ENCODE measurements at regions not wholly inside any gene's neighbourhood (a gene's known extent, or its start where the extent isn't known, plus 50 kb on each side); places are given as distances from the start of the nearest gene placed in this dataset.

- DNase-seq (no peak), ATAC-seq (no peak)
- no peaks in the 10 kb centered on the region for H3K36me3 ChIP-seq
- no peak overlapping the region for H3K27ac ChIP-seq
- H3K4me1 ChIP-seq: no peaks in the 10 kb centered on the region
- no peak overlapping the region for H3K4me3 ChIP-seq
- in situ Hi-C loops (cut with MboI; ENCODE audit: low sequenced_read_pairs in 4 of 4): no loop called here
- no peaks in the 10 kb centered on the region for H3K27me3 ChIP-seq
- no peaks in the 10 kb centered on the region for H3K9me3 ChIP-seq
- TF ChIP-seq CTCF (IDR thresholded peaks at IDR 0.05 in 4 of 5, conservative IDR thresholded peaks at IDR 0.05 in 1 of 5) (no peak), POLR2A (IDR thresholded peaks at IDR 0.05) (no peak)
- intact Hi-C loops (cut with DNase I; ENCODE audit: low total_unique reads): no loop called here
These were observed 236.7 kb upstream of the GOT2 start for GRCh38 chr16:58970775-58971174.

GRCh38 chr16:58963479-58963878 lies 229.4 kb upstream of the GOT2 start:
- no peak overlapping the region for H3K4me3 ChIP-seq
- no peak for ATAC-seq
- H3K9me3 ChIP-seq: no peaks in the 10 kb centered on the region
- DNase-seq: no peak
- H3K27me3 ChIP-seq: no peaks in the 10 kb centered on the region
- in situ Hi-C loops (cut with MboI; ENCODE audit: low sequenced_read_pairs in 4 of 4) (no loop called here), intact Hi-C loops (cut with DNase I; ENCODE audit: low total_unique reads) (no loop called here)
- H3K27ac ChIP-seq: no peak overlapping the region
- TF ChIP-seq POLR2A (IDR thresholded peaks at IDR 0.05) (no peak), CTCF (IDR thresholded peaks at IDR 0.05 in 4 of 5, conservative IDR thresholded peaks at IDR 0.05 in 1 of 5) (no peak)
- H3K4me1 ChIP-seq: no peaks in the 10 kb centered on the region
- no peaks in the 10 kb centered on the region for H3K36me3 ChIP-seq

DNA sequence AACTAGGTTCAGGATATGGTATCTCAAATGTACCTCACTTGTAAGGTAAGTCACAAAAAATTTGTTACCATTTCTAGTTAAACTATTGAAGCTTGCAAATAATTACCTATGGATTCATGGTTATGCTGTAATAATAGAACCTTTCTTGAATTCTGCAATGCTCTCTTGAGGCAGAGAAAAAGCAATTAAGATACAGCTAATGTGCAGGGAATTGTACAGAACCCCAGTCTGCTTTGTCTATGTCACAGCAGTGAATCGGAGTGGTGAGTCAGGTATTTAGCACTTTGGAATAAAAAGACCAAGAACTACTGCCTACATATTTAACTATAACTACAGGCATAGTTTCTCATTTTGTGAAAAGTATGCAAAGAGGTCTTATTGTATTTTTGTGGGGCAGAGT lies 228.7 kb upstream of the GOT2 start:
- TF ChIP-seq POLR2A (IDR thresholded peaks at IDR 0.05) (no peak), CTCF (IDR thresholded peaks at IDR 0.05 in 4 of 5, conservative IDR thresholded peaks at IDR 0.05 in 1 of 5) (no peak)
- in situ Hi-C loops (cut with MboI; ENCODE audit: low sequenced_read_pairs in 4 of 4) (no loop called here), intact Hi-C loops (cut with DNase I; ENCODE audit: low total_unique reads) (no loop called here)
- no peak overlapping the region for H3K4me3 ChIP-seq
- no peaks in the 10 kb centered on the region for H3K4me1 ChIP-seq
- DNase-seq: no peak
- no peaks in the 10 kb centered on the region for H3K36me3 ChIP-seq
- no peaks in the 10 kb centered on the region for H3K9me3 ChIP-seq
- no peak for ATAC-seq
- no peaks in the 10 kb centered on the region for H3K27me3 ChIP-seq
- H3K27ac ChIP-seq: no peak overlapping the region

GRCh38 chr16:58960484-58960883 lies 226.4 kb upstream of the GOT2 start:
- intact Hi-C loops (cut with DNase I; ENCODE audit: low total_unique reads): no loop called here
- ATAC-seq: no peak
- no peak overlapping the region for H3K4me3 ChIP-seq
- no peaks in the 10 kb centered on the region for H3K36me3 ChIP-seq
- H3K9me3 ChIP-seq: no peaks in the 10 kb centered on the region
- H3K27ac ChIP-seq: no peak overlapping the region
- in situ Hi-C loops (cut with MboI; ENCODE audit: low sequenced_read_pairs in 4 of 4): no loop called here
- no peaks in the 10 kb centered on the region for H3K27me3 ChIP-seq
- no peak for TF ChIP-seq CTCF (IDR thresholded peaks at IDR 0.05 in 4 of 5, conservative IDR thresholded peaks at IDR 0.05 in 1 of 5)
- DNase-seq: no peak
- H3K4me1 ChIP-seq: no peaks in the 10 kb centered on the region

DNA sequence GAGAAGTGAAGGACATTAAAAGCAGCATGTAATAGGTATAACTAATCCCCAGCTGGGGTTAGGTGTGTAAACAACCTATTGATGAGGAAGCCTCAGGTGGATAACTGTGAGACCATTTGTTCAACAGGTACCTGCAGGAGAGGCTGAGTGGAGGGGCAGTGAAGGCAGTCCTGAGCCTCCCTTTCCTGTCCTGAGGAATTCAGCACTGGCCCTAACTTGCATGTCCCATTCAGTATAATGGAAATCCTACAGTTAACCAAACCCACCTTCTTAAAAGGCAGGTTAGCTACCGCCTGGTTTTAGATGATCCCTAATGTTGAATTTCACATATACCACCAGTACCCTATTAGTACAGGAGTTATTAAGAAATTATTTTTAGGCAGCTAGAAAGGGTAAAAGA lies 225.9 kb upstream of the GOT2 start:
- no peak for ATAC-seq
- intact Hi-C loops (cut with DNase I; ENCODE audit: low total_unique reads): no loop called here
- no peak for DNase-seq
- H3K4me3 ChIP-seq: no peak overlapping the region
- no peak for TF ChIP-seq CTCF (IDR thresholded peaks at IDR 0.05 in 4 of 5, conservative IDR thresholded peaks at IDR 0.05 in 1 of 5)
- no peak for TF ChIP-seq POLR2A (IDR thresholded peaks at IDR 0.05)
- no peaks in the 10 kb centered on the region for H3K9me3 ChIP-seq
- in situ Hi-C loops (cut with MboI; ENCODE audit: low sequenced_read_pairs in 4 of 4): no loop called here
- H3K36me3 ChIP-seq: no peaks in the 10 kb centered on the region
- no peaks in the 10 kb centered on the region for H3K27me3 ChIP-seq
- H3K4me1 ChIP-seq: no peaks in the 10 kb centered on the region
- H3K27ac ChIP-seq: no peak overlapping the region
